GM19395 (cell line): ENCODE measurements at regions not wholly inside any gene's neighbourhood (a gene's known extent, or its start where the extent isn't known, plus 50 kb on each side); places are given as distances from the start of the nearest gene placed in this dataset.
"Not testable (repeated sequence)": the region's sequence is repeated elsewhere in the genome, so short reads cannot be mapped to it uniquely, and the experiment has no call there.

Source experiments
- ATAC-seq: cut with Tn5 transposase; IDR thresholded peaks from one replicate; pipeline ENCODE4 v1.9.1; 2021; ENCODE audit warnings: mild to moderate bottlenecking, moderate library complexity; ENCODE audit not compliant: unreplicated experiment

DNA sequence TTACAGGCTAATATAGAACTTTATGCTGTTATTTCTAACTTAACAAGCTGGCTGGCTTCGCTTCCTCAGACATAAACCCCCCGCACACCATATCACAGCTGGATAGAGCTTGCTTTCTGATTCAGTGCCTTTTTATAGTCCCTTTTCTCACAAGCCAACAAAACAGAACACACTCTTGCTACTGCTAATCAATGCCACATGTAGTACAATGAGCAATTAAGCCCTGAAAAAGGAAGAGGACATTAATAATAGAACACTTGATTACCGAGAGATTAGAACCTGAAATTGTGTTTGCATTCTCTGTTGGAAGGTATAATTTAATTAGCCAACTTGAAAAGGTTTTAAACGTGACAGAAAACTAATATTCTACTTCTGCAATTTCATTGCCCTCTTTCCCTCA is 267.7 kb upstream of the CYRIA start:
- no peak for ATAC-seq

DNA sequence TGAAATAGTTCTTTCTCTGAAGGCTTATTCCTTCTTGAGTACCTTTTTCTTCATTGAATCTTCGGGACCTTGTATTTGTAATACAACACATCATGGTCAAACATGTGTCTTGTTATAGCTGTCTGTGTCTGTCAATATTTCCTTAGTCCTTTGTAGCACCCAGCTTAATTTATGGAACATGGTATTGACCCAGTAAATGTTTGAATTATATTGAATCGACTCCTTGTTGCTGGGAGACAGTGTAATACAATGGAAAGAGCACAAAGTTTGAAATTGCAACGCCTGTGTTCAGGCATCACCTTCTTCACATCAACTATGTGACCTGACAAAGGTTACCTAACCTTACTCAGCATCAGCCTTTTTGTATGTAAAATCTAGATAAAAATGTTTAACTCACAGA is 267.2 kb upstream of the CYRIA start:
- ATAC-seq: no peak

DNA sequence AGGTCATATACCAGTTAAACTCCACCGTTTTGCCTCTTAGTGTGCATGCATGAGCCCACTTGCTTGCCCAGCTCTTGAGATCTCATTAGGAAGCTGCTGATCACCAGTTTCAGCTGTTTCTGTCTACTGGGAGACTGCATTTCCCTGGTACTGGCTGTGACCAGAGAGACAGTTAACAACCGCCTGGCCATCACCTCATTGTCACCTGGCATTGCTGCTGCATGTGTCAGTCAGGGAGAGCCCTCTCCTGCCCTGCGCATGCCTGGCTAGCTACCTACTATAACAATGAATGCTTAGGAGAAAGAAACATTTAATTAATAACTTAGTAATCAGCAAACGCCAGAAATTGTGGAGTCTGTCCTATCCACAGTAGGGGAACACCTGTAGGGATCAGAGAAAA is 265.8 kb upstream of the CYRIA start:
- ATAC-seq: no peak

GRCh38 chr2:16927398-16927797 is 261.8 kb upstream of the CYRIA start:
- no peak for ATAC-seq

- ATAC-seq: no peak
Measured at GRCh38 chr2:16925145-16925544, 259.5 kb upstream of the CYRIA start.

DNA sequence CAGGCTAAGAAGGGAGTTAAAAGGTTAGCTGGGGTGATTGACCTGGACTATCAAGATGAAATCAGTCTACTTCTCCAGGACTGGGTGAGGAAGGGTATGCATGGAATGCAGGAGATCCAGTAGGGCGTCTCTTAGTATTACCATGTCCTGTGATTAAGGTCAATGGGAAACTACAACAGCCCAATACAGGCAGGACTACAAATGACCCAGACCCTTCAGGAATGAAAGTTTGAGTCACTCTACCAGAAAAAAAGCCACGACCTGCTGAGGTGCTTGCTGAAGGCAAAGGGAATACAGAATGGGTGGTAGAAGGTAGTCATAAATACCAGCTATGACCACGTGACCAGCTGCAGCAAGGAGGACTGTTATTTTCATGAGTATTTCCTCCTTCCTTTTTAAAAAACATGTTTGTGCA is 249.7 kb upstream of the CYRIA start:
- not testable (repeated sequence) for ATAC-seq

DNA sequence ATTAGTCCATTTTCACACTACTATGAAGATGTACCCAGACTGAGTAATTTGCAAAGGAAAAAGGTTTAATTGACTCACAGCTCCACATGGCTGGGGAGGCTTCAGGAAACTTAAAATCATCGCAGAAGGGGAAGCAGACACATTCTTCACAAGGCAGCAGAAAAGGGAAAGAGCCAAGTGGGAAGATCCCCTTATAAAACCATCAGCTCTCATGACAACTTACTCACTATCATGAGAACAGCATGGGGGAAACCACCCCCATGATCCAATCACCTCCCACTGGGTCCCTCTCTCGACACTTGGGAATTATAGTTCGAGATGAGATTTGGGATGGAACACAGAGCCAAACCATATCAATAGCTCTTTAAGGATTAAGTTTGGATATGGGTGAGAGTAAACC is 246.1 kb upstream of the CYRIA start:
- ATAC-seq: no peak

GRCh38 chr2:16908656-16909055 is 243.0 kb upstream of the CYRIA start:
- no peak for ATAC-seq

GRCh38 chr2:16907645-16908282 is 242.1 kb upstream of the CYRIA start:
- ATAC-seq: no peak

- ATAC-seq: not testable (repeated sequence)
Measured at GRCh38 chr2:16905325-16905724, 239.7 kb upstream of the CYRIA start.

GRCh38 chr2:16900405-16901025 is 234.9 kb upstream of the CYRIA start:
- ATAC-seq: peak; percentile 89

DNA sequence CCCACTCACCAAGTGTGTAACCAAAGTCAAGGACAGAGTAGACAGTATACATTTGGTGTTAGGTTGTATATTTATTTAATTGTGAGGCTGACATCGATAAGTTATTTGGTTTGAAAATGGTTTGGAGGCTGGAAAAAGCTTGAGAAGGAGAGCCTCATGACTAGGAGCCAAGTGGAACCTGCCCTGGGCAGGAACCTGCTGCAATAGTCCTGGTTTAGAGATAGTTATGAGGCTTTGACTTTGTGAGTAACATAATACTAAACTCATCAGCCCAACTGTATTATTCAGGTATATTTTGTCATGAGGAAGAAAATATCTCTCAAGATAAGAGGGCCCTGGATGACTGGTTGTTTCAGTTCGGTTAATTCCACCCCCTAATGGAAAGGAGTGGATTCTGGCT is 234.3 kb upstream of the CYRIA start:
- ATAC-seq: no peak

- no peak for ATAC-seq
Measured at GRCh38 chr2:16890081-16890480, 224.4 kb upstream of the CYRIA start.

- ATAC-seq: no peak
Measured at GRCh38 chr2:16885027-16885426, 219.4 kb upstream of the CYRIA start.

DNA sequence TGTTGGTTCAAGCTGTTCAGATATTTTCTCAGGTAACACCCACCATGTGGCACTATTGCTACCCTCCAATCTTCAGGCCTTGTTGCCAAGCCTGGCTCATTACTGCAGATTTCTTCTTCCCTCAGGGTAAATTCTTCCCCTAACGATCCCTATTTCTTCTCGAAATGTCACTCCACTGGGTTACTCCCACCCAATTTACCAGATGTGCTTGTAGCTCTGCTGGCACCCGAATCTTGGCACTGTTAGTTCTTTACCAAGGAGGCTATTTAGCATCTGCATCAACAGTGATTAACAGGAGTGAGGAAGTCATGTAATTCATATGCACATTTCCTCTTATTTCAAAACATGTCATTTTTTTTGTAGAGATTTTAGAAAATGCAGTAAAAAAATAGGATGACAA is 217.1 kb upstream of the CYRIA start:
- ATAC-seq: no peak

GRCh38 chr2:16881122-16881521 is 215.5 kb upstream of the CYRIA start:
- ATAC-seq: no peak

DNA sequence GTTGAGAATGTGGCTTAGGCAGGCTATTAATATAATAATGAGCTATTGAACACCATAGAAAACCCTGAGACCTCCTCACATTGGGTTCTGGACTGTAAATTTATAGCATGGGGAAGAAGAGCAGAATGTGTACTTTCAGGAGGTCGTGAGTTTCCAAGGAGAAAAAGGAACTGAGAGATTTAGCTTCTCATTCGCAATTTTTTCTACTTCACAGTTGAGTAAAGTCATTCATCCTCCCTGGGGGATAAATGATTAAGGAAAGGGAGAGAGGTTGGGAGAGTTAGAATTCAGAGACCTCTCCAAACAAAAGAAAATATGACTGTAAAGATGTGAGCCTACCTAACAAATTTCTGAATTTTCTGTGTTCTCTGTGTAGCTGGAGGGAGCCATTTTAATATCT is 205.8 kb upstream of the CYRIA start:
- ATAC-seq: no peak

- no peak for ATAC-seq
Measured at GRCh38 chr2:16870491-16871076, 204.9 kb upstream of the CYRIA start.

DNA sequence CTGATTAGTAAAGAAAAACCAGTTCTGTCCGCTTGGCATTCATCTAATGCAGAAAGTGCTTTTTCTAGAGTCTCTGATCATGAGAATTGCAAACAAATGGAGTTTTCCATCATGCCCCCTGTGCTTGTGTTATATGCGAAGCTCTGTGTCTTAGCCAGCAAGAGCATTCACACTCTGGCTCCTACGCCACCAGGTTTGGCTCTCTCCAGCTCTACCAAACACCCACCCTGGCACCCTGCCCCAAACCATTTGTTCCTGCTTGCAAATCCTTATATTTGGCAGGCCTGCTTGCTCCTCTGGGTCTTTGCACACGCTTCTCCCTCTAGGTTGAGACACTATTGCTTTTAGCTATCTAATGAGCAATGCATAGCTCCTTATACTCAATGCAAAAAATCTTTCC is 204.1 kb upstream of the CYRIA start:
- no peak for ATAC-seq

DNA sequence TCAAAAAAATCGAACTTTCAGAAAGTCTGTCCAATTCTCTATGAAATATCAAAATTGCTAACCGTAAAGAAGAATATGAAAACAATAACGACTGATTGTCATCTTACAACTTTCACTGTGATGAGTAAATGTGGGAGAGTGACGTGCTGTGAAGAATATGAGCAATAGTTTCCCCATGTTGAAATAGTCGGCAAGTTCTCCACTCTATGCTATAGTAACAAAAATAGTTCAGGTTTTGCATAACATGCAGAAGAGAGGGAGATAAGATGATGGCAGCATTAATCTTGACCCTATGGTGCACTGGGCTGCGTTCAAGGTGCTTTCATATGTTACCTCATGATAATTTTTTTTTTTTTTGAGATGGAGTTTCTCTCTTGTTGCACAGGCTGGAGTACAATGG is 196.8 kb upstream of the CYRIA start:
- no peak for ATAC-seq

DNA sequence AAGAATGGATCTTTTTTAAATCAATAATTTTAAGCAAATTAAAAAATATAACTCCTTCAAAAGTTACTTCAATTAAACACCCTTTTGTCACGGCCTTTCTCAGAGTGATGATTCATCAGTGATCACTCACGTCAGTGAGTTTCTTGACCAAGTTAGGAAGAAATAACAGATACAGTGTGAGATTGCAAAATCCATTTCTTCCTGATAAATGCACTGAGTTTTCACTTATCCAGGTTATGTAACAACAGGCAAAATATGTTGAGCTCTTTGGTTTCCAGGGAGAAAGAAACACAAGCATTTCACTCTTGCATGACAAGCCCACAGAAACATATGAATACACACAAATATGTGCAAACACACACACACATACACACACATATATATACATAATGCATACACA is 195.9 kb upstream of the CYRIA start:
- ATAC-seq: no peak

GRCh38 chr2:16861111-16861510 is 195.5 kb upstream of the CYRIA start:
- ATAC-seq: no peak

DNA sequence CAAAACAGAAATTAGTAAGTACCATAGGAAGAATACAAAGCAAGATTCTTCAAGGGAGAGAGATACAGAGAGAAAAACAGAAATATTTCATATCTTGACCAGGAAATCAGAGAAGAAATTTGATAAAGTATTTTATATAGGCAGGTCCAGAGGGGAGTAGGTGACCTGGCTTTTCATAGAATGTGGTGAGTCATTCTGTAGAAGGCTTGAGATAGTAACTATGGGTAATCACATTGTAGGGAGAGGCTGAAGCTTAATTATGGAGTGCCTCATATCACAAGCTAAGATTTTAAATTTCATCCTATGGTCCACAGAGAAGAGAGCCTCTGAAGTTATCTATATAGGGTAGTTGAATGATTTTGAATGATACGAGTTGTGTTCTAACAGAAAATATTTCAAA is 195.0 kb upstream of the CYRIA start:
- ATAC-seq: no peak
